HG02610 (cell line): ENCODE measurements at regions not wholly inside any gene's neighbourhood (a gene's known extent, or its start where the extent isn't known, plus 50 kb on each side); places are given as distances from the start of the nearest gene placed in this dataset.
"Not testable (repeated sequence)": the region's sequence is repeated elsewhere in the genome, so short reads cannot be mapped to it uniquely, and the experiment has no call there.

Source experiments
- ATAC-seq: cut with Tn5 transposase; IDR thresholded peaks from one replicate; pipeline ENCODE4 v1.9.1; 2021; ENCODE audit warnings: mild to moderate bottlenecking, moderate library complexity; ENCODE audit not compliant: unreplicated experiment

- peak; percentile 71 for ATAC-seq
Observed at GRCh38 chr2:109976319-109976718, 77.8 kb downstream of the LIMS3 start.

- ATAC-seq = not testable (repeated sequence)
Observed at GRCh38 chr2:109980754-109981153, 82.3 kb downstream of the LIMS3 start.

- not testable (repeated sequence) for ATAC-seq
Observed at GRCh38 chr2:109986389-109987088, 88.1 kb downstream of the LIMS3 start.

- not testable (repeated sequence) for ATAC-seq
Observed at GRCh38 chr2:109987089-109987420, 88.6 kb downstream of the LIMS3 start.

GRCh38 chr2:109987458-109988345 is 89.2 kb downstream of the LIMS3 start:
- peak; percentile 50 for ATAC-seq

- ATAC-seq = not testable (repeated sequence)
Observed at GRCh38 chr2:109999395-109999794, 100.9 kb downstream of the LIMS3 start.

- ATAC-seq = not testable (repeated sequence)
Observed at GRCh38 chr2:110002502-110002901, 104.0 kb downstream of the LIMS3 start.

- not testable (repeated sequence) for ATAC-seq
Observed at GRCh38 chr2:110013388-110013787, 102.2 kb downstream of the MALL start.

- not testable (repeated sequence) for ATAC-seq
Observed at GRCh38 chr2:110016381-110017092, 99.1 kb downstream of the MALL start.

GRCh38 chr2:110020269-110020668 is 95.4 kb downstream of the MALL start:
- not testable (repeated sequence) for ATAC-seq

- not testable (repeated sequence) for ATAC-seq
Observed at GRCh38 chr2:110022278-110022677, 93.3 kb downstream of the MALL start.

GRCh38 chr2:110026126-110026785 is 89.4 kb downstream of the MALL start:
- ATAC-seq = not testable (repeated sequence)

GRCh38 chr2:110028411-110028810 is 87.2 kb downstream of the MALL start:
- not testable (repeated sequence) for ATAC-seq

- not testable (repeated sequence) for ATAC-seq
Observed at GRCh38 chr2:110030894-110031293, 84.7 kb downstream of the MALL start.

- ATAC-seq = not testable (repeated sequence)
Observed at GRCh38 chr2:110031722-110032327, 83.8 kb downstream of the MALL start.
